IPS-18a (cell line): ENCODE measurements at regions not wholly inside any gene's neighbourhood (a gene's known extent, or its start where the extent isn't known, plus 50 kb on each side); places are given as distances from the start of the nearest gene placed in this dataset.
"Not testable (repeated sequence)": the region's sequence is repeated elsewhere in the genome, so short reads cannot be mapped to it uniquely, and the experiment has no call there.

Experiments used
- H3K27ac ChIP-seq: one replicate; pipeline ENCODE4 v1.5.1; 2013; ENCODE audit warnings: low read length
- H3K27me3 ChIP-seq: one replicate; pipeline ENCODE4 v1.6.1; 2013; ENCODE audit warnings: mild to moderate bottlenecking, low read length; ENCODE audit not compliant: control insufficient read depth, insufficient read depth
- H3K36me3 ChIP-seq: one replicate; pipeline ENCODE4 v1.6.1; 2013; ENCODE audit warnings: low read depth, low read length; ENCODE audit not compliant: control insufficient read depth
- H3K4me1 ChIP-seq: one replicate; pipeline ENCODE4 v1.6.1; 2013; ENCODE audit warnings: low read depth, low read length; ENCODE audit not compliant: control insufficient read depth
- H3K4me3 ChIP-seq: one replicate; pipeline ENCODE4 v1.5.1; 2013; ENCODE audit warnings: low read length
- H3K9ac ChIP-seq: one replicate; pipeline ENCODE4 v1.6.1; 2013; ENCODE audit warnings: mild to moderate bottlenecking, low read length, moderate library complexity
- H3K9me3 ChIP-seq: one replicate; pipeline ENCODE4 v1.6.1; 2013; ENCODE audit warnings: low read depth, low read length; ENCODE audit not compliant: control insufficient read depth

- no peak overlapping the region for H3K9ac ChIP-seq
Measured at GRCh38 chr4:134636338-134637051, 434.9 kb upstream of the PABPC4L start.

GRCh38 chr4:134634301-134634700, 432.7 kb upstream of the PABPC4L start:
- Histone ChIP-seq H3K4me3 (no peak overlapping the region), H3K27me3 (no peaks in the 10 kb centered on the region), H3K27ac (no peak overlapping the region), H3K4me1 (peaks cover 7% of the 10 kb centered on the region), H3K36me3 (no peaks in the 10 kb centered on the region), H3K9ac (no peak overlapping the region), H3K9me3 (no peaks in the 10 kb centered on the region)

More at GRCh38 chr4:134636338-134637051, 434.9 kb upstream of the PABPC4L start:
- no peak overlapping the region for H3K4me3 ChIP-seq
- no peaks in the 10 kb centered on the region for H3K36me3 ChIP-seq
- no peak overlapping the region for H3K27ac ChIP-seq
- no peaks in the 10 kb centered on the region for H3K9me3 ChIP-seq
- peaks cover 7% of the 10 kb centered on the region for H3K4me1 ChIP-seq
- no peaks in the 10 kb centered on the region for H3K27me3 ChIP-seq

GRCh38 chr4:134632056-134632455, 430.5 kb upstream of the PABPC4L start:
- Histone ChIP-seq H3K36me3 (no peaks in the 10 kb centered on the region), H3K4me1 (peaks cover 11% of the 10 kb centered on the region), H3K9ac (no peak overlapping the region), H3K27me3 (no peaks in the 10 kb centered on the region), H3K27ac (no peak overlapping the region), H3K4me3 (no peak overlapping the region), H3K9me3 (no peaks in the 10 kb centered on the region)

GRCh38 chr4:134628066-134628465, 426.5 kb upstream of the PABPC4L start:
- Histone ChIP-seq H3K4me1 (peaks cover 29% of the 10 kb centered on the region), H3K9ac (no peak overlapping the region), H3K4me3 (no peak overlapping the region), H3K36me3 (no peaks in the 10 kb centered on the region), H3K27me3 (no peaks in the 10 kb centered on the region), H3K27ac (no peak overlapping the region), H3K9me3 (no peaks in the 10 kb centered on the region)

DNA sequence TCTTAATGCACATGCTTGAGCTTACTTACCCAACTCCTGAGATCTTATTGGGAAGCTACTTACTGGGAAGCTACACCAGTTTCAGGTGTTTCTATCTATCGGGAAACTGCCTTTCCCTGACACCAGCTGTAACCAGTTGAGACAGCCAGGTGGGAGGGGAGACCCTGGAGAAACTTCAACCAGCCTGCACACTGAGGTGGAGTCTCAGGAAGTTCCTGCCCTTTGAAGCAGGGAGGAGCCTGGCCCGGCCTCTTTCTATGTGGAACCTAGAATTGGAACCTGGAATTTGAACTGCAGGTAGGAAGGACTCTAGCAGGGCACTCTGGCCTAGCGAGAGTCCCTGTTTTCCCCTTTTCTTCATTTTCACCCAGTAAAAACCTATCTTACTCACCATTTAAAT, 425.8 kb upstream of the PABPC4L start:
- H3K4me1 ChIP-seq = peaks cover 32% of the 10 kb centered on the region
- H3K27ac ChIP-seq = no peak overlapping the region
- no peaks in the 10 kb centered on the region for H3K36me3 ChIP-seq
- H3K27me3 ChIP-seq = no peaks in the 10 kb centered on the region
- no peak overlapping the region for H3K4me3 ChIP-seq
- no peaks in the 10 kb centered on the region for H3K9me3 ChIP-seq
- H3K9ac ChIP-seq = no peak overlapping the region

GRCh38 chr4:134624365-134624764, 422.8 kb upstream of the PABPC4L start:
- Histone ChIP-seq H3K36me3 (no peaks in the 10 kb centered on the region), H3K9me3 (no peaks in the 10 kb centered on the region), H3K27me3 (no peaks in the 10 kb centered on the region), H3K4me1 (peaks cover 32% of the 10 kb centered on the region), H3K4me3 (peak overlapping the region; percentile 3), H3K9ac (no peak overlapping the region), H3K27ac (peak overlapping the region; percentile 64)

- not testable (repeated sequence) for H3K9ac ChIP-seq, H3K36me3 ChIP-seq, H3K27me3 ChIP-seq, H3K27ac ChIP-seq, H3K4me3 ChIP-seq, H3K9me3 ChIP-seq
- peaks cover 32% of the 10 kb centered on the region for H3K4me1 ChIP-seq
Measured at GRCh38 chr4:134622626-134623575, 421.3 kb upstream of the PABPC4L start.

DNA sequence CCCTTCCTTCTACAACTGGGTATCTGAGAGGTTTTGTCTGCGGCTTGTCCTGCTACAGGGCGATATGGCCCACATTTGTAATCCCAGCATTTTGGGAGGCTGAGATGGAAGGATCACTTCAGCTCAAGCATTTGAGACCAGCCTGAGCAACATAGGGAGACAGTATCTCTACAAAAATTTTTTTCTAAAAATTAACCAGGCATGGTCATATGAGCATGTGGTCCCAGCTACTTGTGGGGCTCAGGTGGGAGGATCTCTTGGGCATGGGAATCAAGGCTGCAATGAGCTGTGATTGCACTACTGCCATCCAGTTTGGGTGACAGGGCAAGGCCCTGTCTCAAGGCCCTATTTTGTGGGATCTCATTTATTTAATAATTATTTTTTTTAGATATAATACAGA, 420.6 kb upstream of the PABPC4L start:
- H3K4me1 ChIP-seq = peaks cover 29% of the 10 kb centered on the region
- H3K36me3 ChIP-seq = no peaks in the 10 kb centered on the region
- no peak overlapping the region for H3K9ac ChIP-seq
- H3K9me3 ChIP-seq = no peaks in the 10 kb centered on the region
- no peak overlapping the region for H3K4me3 ChIP-seq
- no peaks in the 10 kb centered on the region for H3K27me3 ChIP-seq
- H3K27ac ChIP-seq = no peak overlapping the region

DNA sequence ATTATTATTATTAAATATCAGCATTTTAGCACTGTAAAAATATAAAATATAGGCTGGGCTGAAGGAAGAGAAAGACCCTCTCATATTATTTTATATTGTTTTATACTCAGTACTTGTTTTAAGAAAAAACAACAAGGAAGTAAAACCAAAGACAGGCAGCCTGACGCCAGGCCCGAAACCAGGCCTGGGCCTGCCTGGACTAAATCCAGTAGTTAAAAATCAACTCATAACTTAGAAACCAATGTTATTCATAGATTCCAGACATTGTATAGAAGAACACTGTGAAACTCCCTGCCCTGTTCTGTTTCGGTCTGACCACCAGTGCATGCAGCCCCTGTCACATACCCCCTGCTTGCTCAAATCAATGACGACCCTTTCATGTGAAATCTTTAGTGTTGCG, 420.1 kb upstream of the PABPC4L start:
- not testable (repeated sequence) for H3K27me3 ChIP-seq, H3K9ac ChIP-seq, H3K27ac ChIP-seq, H3K9me3 ChIP-seq, H3K36me3 ChIP-seq, H3K4me3 ChIP-seq
- peaks cover 29% of the 10 kb centered on the region for H3K4me1 ChIP-seq

DNA sequence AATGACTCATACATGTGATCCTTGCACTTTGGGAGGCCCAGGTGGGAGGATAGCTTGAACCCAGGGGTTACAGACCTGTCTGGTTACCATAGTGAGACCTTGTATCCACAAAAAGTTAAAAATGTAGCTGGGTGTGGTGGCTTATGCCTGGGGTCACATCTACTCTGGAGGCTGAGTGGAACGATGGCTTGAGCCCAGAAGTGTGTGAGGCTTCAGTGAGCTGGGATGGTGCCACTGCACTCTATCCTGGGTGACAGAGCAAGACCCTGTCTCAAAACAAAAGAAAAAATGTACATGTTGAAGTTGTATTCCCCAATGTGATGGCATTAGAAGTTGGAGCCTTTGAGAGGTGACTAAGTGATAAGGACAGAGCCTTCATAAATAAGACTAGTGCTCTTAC, 409.4 kb upstream of the PABPC4L start:
- Histone ChIP-seq H3K27ac (no peak overlapping the region), H3K27me3 (no peaks in the 10 kb centered on the region), H3K4me3 (no peak overlapping the region), H3K4me1 (no peaks in the 10 kb centered on the region), H3K36me3 (no peaks in the 10 kb centered on the region), H3K9ac (no peak overlapping the region), H3K9me3 (no peaks in the 10 kb centered on the region)

GRCh38 chr4:134610172-134610571, 408.6 kb upstream of the PABPC4L start:
- no peak overlapping the region for H3K27ac ChIP-seq
- H3K9me3 ChIP-seq = no peaks in the 10 kb centered on the region
- no peaks in the 10 kb centered on the region for H3K36me3 ChIP-seq
- no peaks in the 10 kb centered on the region for H3K4me1 ChIP-seq
- H3K4me3 ChIP-seq = no peak overlapping the region
- H3K9ac ChIP-seq = no peak overlapping the region
- H3K27me3 ChIP-seq = no peaks in the 10 kb centered on the region
